Effector memory CD8-positive, alpha-beta T cell (primary cell): ENCODE measurements at regions not wholly inside any gene's neighbourhood (a gene's known extent, or its start where the extent isn't known, plus 50 kb on each side); places are given as distances from the start of the nearest gene placed in this dataset.
"Not testable (repeated sequence)": the region's sequence is repeated elsewhere in the genome, so short reads cannot be mapped to it uniquely, and the experiment has no call there.

ENCODE experiments used
- ATAC-seq: fragments of 150-1000 bp; cut with Tn5 transposase; replicated peaks from 2 replicates; pipeline ENCODE4 v1.10.0; 2021; ENCODE audit warnings: mild to moderate bottlenecking, moderate library complexity
- DNase-seq, 3 experiments: peaks; one replicate each; pipeline ENCODE4 v3.0.0; 2021
- H3K27ac Mint-ChIP-seq, 2 donors: one replicate each; pipeline ENCODE4 v1.8.0; 2022; ENCODE audit warnings: mild to moderate bottlenecking in 2 of 2, mixed read lengths in 2 of 2, moderate library complexity in 2 of 2
- H3K27me3 Mint-ChIP-seq, 2 donors: one replicate each; pipeline ENCODE4 v1.8.0; 2022; ENCODE audit warnings: mixed read lengths in 2 of 2
- H3K36me3 Mint-ChIP-seq: one replicate; pipeline ENCODE4 v1.8.0; 2022; ENCODE audit warnings: mild to moderate bottlenecking, moderate library complexity, mixed read lengths; ENCODE audit not compliant: insufficient read depth
- H3K4me1 Mint-ChIP-seq, 2 donors: one replicate each; pipeline ENCODE4 v1.8.0; 2022; ENCODE audit warnings: low read depth in 2 of 2, mixed read lengths in 2 of 2
- H3K4me3 Mint-ChIP-seq, 2 donors: one replicate each; pipeline ENCODE4 v1.8.0; 2022; ENCODE audit warnings: mild to moderate bottlenecking in 2 of 2, mixed read lengths in 2 of 2, moderate library complexity in 2 of 2
- H3K9me3 Mint-ChIP-seq, 2 donors: one replicate each; pipeline ENCODE4 v1.8.0; 2022; ENCODE audit warnings: mixed read lengths in 2 of 2

- DNase-seq, H3K27ac Mint-ChIP-seq, ATAC-seq, H3K36me3 Mint-ChIP-seq, H3K9me3 Mint-ChIP-seq, H3K4me1 Mint-ChIP-seq, H3K27me3 Mint-ChIP-seq, H3K4me3 Mint-ChIP-seq: not testable (repeated sequence)
Observed at GRCh38 chr1:146322893-146323292, 94.1 kb upstream of the NOTCH2NLA start.

GRCh38 chr1:146318715-146319114, 89.9 kb upstream of the NOTCH2NLA start:
- H3K9me3 Mint-ChIP-seq, H3K4me1 Mint-ChIP-seq, H3K27ac Mint-ChIP-seq, DNase-seq, H3K36me3 Mint-ChIP-seq, H3K27me3 Mint-ChIP-seq, H3K4me3 Mint-ChIP-seq, ATAC-seq: not testable (repeated sequence)

GRCh38 chr1:146317785-146318184, 89.0 kb upstream of the NOTCH2NLA start:
- not testable (repeated sequence) for H3K4me1 Mint-ChIP-seq, H3K27me3 Mint-ChIP-seq, DNase-seq, H3K4me3 Mint-ChIP-seq, H3K36me3 Mint-ChIP-seq, H3K9me3 Mint-ChIP-seq, ATAC-seq
- H3K27ac Mint-ChIP-seq, result peak overlapping the region in 1 of 2 donors; percentile 48

- H3K4me1 Mint-ChIP-seq, H3K36me3 Mint-ChIP-seq, H3K9me3 Mint-ChIP-seq, H3K4me3 Mint-ChIP-seq, ATAC-seq, H3K27me3 Mint-ChIP-seq, DNase-seq, H3K27ac Mint-ChIP-seq: not testable (repeated sequence)
Observed at GRCh38 chr1:146314449-146315246, 85.8 kb upstream of the NOTCH2NLA start.

- H3K36me3 Mint-ChIP-seq, H3K9me3 Mint-ChIP-seq, ATAC-seq, H3K4me1 Mint-ChIP-seq, H3K27me3 Mint-ChIP-seq, H3K27ac Mint-ChIP-seq, DNase-seq, H3K4me3 Mint-ChIP-seq: not testable (repeated sequence)
Observed at GRCh38 chr1:146310579-146310978, 81.8 kb upstream of the NOTCH2NLA start.

- not testable (repeated sequence) for H3K27ac Mint-ChIP-seq, H3K4me3 Mint-ChIP-seq, ATAC-seq, H3K36me3 Mint-ChIP-seq, DNase-seq, H3K4me1 Mint-ChIP-seq, H3K27me3 Mint-ChIP-seq, H3K9me3 Mint-ChIP-seq
Observed at GRCh38 chr1:146309427-146309826, 80.6 kb upstream of the NOTCH2NLA start.

- H3K4me1 Mint-ChIP-seq, H3K27ac Mint-ChIP-seq, H3K4me3 Mint-ChIP-seq, DNase-seq, ATAC-seq, H3K36me3 Mint-ChIP-seq, H3K9me3 Mint-ChIP-seq, H3K27me3 Mint-ChIP-seq: not testable (repeated sequence)
Observed at GRCh38 chr1:146308892-146309291, 80.1 kb upstream of the NOTCH2NLA start.

GRCh38 chr1:146308152-146308551, 79.3 kb upstream of the NOTCH2NLA start:
- not testable (repeated sequence) for H3K4me1 Mint-ChIP-seq, H3K36me3 Mint-ChIP-seq, DNase-seq, H3K4me3 Mint-ChIP-seq, H3K27me3 Mint-ChIP-seq, H3K27ac Mint-ChIP-seq, ATAC-seq, H3K9me3 Mint-ChIP-seq

GRCh38 chr1:146307632-146308031, 78.8 kb upstream of the NOTCH2NLA start:
- H3K27me3 Mint-ChIP-seq, DNase-seq, H3K27ac Mint-ChIP-seq, H3K4me1 Mint-ChIP-seq, H3K4me3 Mint-ChIP-seq, H3K36me3 Mint-ChIP-seq, H3K9me3 Mint-ChIP-seq: not testable (repeated sequence)
- peak; percentile 98 for ATAC-seq

GRCh38 chr1:146306651-146307050, 77.8 kb upstream of the NOTCH2NLA start:
- H3K4me3 Mint-ChIP-seq, H3K27me3 Mint-ChIP-seq: not testable (repeated sequence)
- peak; percentile 13 for ATAC-seq

GRCh38 chr1:146305442-146305841, 76.6 kb upstream of the NOTCH2NLA start:
- not testable (repeated sequence) for ATAC-seq, H3K27me3 Mint-ChIP-seq, H3K4me3 Mint-ChIP-seq, H3K9me3 Mint-ChIP-seq, H3K36me3 Mint-ChIP-seq, H3K4me1 Mint-ChIP-seq, DNase-seq, H3K27ac Mint-ChIP-seq

More at GRCh38 chr1:146306651-146307050, 77.8 kb upstream of the NOTCH2NLA start:
- not testable (repeated sequence) for H3K9me3 Mint-ChIP-seq, H3K4me1 Mint-ChIP-seq, H3K36me3 Mint-ChIP-seq, DNase-seq, H3K27ac Mint-ChIP-seq

- H3K27me3 Mint-ChIP-seq, H3K4me3 Mint-ChIP-seq, H3K4me1 Mint-ChIP-seq, DNase-seq, H3K9me3 Mint-ChIP-seq, H3K36me3 Mint-ChIP-seq, H3K27ac Mint-ChIP-seq: not testable (repeated sequence)
- ATAC-seq, result peak; percentile 92
Observed at GRCh38 chr1:146298575-146298897, 69.7 kb upstream of the NOTCH2NLA start.

- DNase-seq, H3K27ac Mint-ChIP-seq, H3K9me3 Mint-ChIP-seq, H3K4me1 Mint-ChIP-seq, H3K36me3 Mint-ChIP-seq, H3K4me3 Mint-ChIP-seq, H3K27me3 Mint-ChIP-seq: not testable (repeated sequence)
- ATAC-seq, result peak; percentile 76
Observed at GRCh38 chr1:146297781-146298574, 69.2 kb upstream of the NOTCH2NLA start.
